ENCODE measurements at regions not wholly inside any gene's neighbourhood (a gene's known extent, or its start where the extent isn't known, plus 50 kb on each side); places are given as distances from the start of the nearest gene placed in this dataset.

DNA sequence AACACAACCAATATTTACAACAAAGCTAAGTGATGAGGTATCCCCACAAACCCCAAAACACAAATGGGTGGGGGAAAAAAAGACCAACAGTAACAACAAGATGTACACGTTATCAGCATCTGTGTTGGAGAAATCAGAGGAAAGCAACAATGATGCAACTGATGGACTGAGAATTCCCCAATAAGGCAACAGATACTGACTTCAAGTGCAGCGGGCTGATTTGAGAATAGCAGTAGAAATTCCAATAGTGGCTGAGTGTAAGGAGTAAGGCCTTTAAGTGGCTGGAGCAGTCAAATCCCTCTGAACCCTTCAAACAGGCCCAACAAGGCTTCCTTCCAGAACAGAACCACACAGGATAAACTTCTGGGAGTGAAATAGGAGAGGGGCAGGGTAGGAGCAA lies 97.6 kb downstream of the TM2D1 start:
- Mint-ChIP-seq H3K27me3 (ENCODE audit: low read depth) (peaks cover 11% of the 10 kb centered on the region), H3K27ac (no peak overlapping the region), H3K4me1 (ENCODE audit: low read depth) (no peaks in the 10 kb centered on the region), H3K9me3 (no peaks in the 10 kb centered on the region), H3K4me3 (no peak overlapping the region), H3K36me3 (ENCODE audit: low read depth) (no peaks in the 10 kb centered on the region)
- no peak for DNase-seq (ENCODE audit: low spot score)

DNA sequence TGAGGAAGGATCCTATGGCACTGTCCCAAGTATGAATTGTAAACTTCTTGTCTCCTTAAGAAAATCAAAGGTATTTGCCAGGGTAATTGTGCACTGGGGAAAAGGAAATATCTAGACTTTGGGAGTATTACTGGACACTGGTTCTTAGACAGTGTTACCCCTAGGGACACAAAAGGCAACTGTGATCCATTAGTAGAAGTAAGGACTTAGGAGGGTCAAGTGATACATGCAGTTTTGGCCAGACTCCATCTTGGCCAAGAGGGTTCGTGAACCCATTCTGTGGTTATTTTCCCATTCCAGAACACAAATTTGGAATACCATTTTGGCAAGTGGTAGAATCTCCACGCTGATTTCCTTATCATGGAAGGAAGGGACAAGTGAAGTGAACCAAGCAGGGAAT lies 98.1 kb downstream of the TM2D1 start:
- H3K4me3 Mint-ChIP-seq, result no peak overlapping the region
- H3K27me3 Mint-ChIP-seq (ENCODE audit: low read depth), result peaks cover 11% of the 10 kb centered on the region
- no peaks in the 10 kb centered on the region for H3K9me3 Mint-ChIP-seq
- H3K27ac Mint-ChIP-seq, result no peak overlapping the region
- no peak for DNase-seq (ENCODE audit: low spot score)
- H3K4me1 Mint-ChIP-seq (ENCODE audit: low read depth), result no peaks in the 10 kb centered on the region
- H3K36me3 Mint-ChIP-seq (ENCODE audit: low read depth), result no peaks in the 10 kb centered on the region

DNA sequence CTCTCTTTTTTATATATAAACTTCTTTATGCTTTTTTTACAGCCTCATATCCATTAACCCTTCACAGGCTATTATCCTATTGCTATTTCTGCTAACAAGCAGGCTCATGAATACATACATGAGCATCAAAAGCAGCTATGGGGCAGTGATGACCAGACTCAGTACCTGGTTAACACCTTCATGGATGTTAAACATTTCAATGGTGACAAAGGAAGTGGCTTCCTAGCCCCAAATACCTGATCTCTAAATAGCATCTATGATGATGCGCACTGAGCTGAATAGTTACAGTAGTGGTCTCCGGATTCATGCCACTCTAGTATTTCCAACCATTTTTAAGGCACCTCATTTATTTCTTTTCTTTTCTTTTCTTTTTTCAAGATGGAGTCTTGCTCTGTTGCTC lies 101.1 kb downstream of the TM2D1 start:
- Mint-ChIP-seq H3K4me3 (no peak overlapping the region), H3K27ac (no peak overlapping the region), H3K9me3 (no peaks in the 10 kb centered on the region)

GRCh38 chr1:61620536-61620935 lies 104.4 kb downstream of the TM2D1 start:
- Mint-ChIP-seq H3K27me3 (ENCODE audit: low read depth) (peaks cover 7% of the 10 kb centered on the region), H3K9me3 (no peaks in the 10 kb centered on the region), H3K4me1 (ENCODE audit: low read depth) (no peaks in the 10 kb centered on the region), H3K36me3 (ENCODE audit: low read depth) (no peaks in the 10 kb centered on the region), H3K27ac (no peak overlapping the region), H3K4me3 (no peak overlapping the region)
- no peak for DNase-seq (ENCODE audit: low spot score)

More for the DNA sequence above, 101.1 kb downstream of the TM2D1 start:
- no peaks in the 10 kb centered on the region for H3K36me3 Mint-ChIP-seq (ENCODE audit: low read depth)
- H3K4me1 Mint-ChIP-seq (ENCODE audit: low read depth), result no peaks in the 10 kb centered on the region
- DNase-seq (ENCODE audit: low spot score), result no peak
- H3K27me3 Mint-ChIP-seq (ENCODE audit: low read depth), result peaks cover 12% of the 10 kb centered on the region

- H3K36me3 Mint-ChIP-seq (ENCODE audit: low read depth), result no peaks in the 10 kb centered on the region
- H3K9me3 Mint-ChIP-seq, result no peaks in the 10 kb centered on the region
- H3K4me1 Mint-ChIP-seq (ENCODE audit: low read depth), result no peaks in the 10 kb centered on the region
- no peak for DNase-seq (ENCODE audit: low spot score)
- H3K4me3 Mint-ChIP-seq, result no peak overlapping the region
- H3K27ac Mint-ChIP-seq, result no peak overlapping the region
- H3K27me3 Mint-ChIP-seq (ENCODE audit: low read depth), result peaks cover 7% of the 10 kb centered on the region
These were observed 106.2 kb downstream of the TM2D1 start for GRCh38 chr1:61618755-61619154.

DNA sequence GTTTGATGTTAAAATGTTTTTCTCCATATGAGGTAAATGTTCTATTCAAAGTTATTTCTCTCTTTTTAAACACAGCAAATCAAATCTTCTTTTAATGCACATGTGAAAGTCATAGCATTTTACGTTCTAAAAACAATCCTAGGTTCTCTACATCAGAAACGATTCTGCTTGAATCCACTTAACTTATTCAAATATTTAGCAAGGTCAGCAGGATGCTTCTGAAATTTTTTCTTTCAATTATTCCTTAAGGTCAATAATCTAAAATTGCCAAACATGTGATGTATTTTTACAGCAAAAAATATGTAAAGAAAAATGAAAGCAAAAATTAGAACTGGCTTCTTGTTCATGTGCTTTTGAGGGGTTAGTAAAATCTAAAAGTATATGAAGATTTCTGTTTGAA lies 106.7 kb downstream of the TM2D1 start:
- Mint-ChIP-seq H3K4me3 (no peak overlapping the region), H3K36me3 (ENCODE audit: low read depth) (no peaks in the 10 kb centered on the region), H3K4me1 (ENCODE audit: low read depth) (no peaks in the 10 kb centered on the region), H3K27me3 (ENCODE audit: low read depth) (peaks cover 4% of the 10 kb centered on the region), H3K9me3 (no peaks in the 10 kb centered on the region), H3K27ac (no peak overlapping the region)
- DNase-seq (ENCODE audit: low spot score), result no peak

DNA sequence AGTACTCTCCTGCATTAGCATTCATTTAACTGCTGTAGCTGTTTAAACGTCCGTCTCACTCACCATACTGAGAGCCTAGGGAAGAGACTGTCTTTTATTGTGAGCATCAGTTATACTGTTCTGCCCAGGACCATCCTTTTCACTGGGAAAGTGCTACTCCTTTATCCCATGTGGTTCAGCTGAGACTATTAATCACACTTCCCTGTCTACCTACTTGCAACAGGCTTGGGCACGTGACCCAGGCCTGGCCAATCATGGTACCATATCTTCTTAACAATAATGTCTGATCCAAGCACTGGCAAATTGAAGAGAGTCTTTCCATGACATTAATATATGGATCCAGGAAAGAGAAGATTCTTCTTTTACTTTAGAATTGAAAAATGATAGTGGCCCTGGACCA lies 108.1 kb downstream of the TM2D1 start:
- peaks cover 4% of the 10 kb centered on the region for H3K27me3 Mint-ChIP-seq (ENCODE audit: low read depth)
- no peaks in the 10 kb centered on the region for H3K36me3 Mint-ChIP-seq (ENCODE audit: low read depth)
- no peaks in the 10 kb centered on the region for H3K4me1 Mint-ChIP-seq (ENCODE audit: low read depth)
- H3K27ac Mint-ChIP-seq, result no peak overlapping the region
- H3K9me3 Mint-ChIP-seq, result no peaks in the 10 kb centered on the region
- no peak for DNase-seq (ENCODE audit: low spot score)
- no peak overlapping the region for H3K4me3 Mint-ChIP-seq

- no peak overlapping the region for H3K4me3 Mint-ChIP-seq
- H3K27ac Mint-ChIP-seq, result no peak overlapping the region
- no peaks in the 10 kb centered on the region for H3K27me3 Mint-ChIP-seq (ENCODE audit: low read depth)
- H3K4me1 Mint-ChIP-seq (ENCODE audit: low read depth), result no peaks in the 10 kb centered on the region
- H3K36me3 Mint-ChIP-seq (ENCODE audit: low read depth), result no peaks in the 10 kb centered on the region
- no peaks in the 10 kb centered on the region for H3K9me3 Mint-ChIP-seq
- DNase-seq (ENCODE audit: low spot score), result no peak
These were observed 112.3 kb downstream of the TM2D1 start for GRCh38 chr1:61612602-61613001.

DNA sequence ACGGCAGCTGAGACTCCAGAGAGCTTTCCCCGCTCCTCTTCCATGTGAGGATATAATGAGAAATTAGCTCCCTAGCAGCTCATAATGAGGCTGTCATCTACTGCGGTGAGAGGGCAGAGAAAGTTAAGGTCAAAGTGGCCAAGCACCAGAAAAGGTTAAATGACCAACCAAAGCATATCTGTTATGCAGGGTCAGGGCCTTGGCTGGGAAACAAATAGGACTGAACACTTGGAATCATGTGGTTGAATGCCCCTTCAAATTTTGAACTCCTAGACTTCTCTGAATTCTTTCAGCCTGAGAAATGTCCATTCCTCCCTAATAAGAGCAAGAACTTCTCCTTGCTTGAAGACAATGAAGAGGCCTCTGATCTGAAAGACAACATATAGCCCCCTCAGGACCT lies 115.9 kb downstream of the TM2D1 start:
- Mint-ChIP-seq H3K27ac (no peak overlapping the region), H3K4me1 (ENCODE audit: low read depth) (no peaks in the 10 kb centered on the region), H3K4me3 (no peak overlapping the region), H3K27me3 (ENCODE audit: low read depth) (no peaks in the 10 kb centered on the region), H3K36me3 (ENCODE audit: low read depth) (no peaks in the 10 kb centered on the region), H3K9me3 (no peaks in the 10 kb centered on the region)
- no peak for DNase-seq (ENCODE audit: low spot score)

DNA sequence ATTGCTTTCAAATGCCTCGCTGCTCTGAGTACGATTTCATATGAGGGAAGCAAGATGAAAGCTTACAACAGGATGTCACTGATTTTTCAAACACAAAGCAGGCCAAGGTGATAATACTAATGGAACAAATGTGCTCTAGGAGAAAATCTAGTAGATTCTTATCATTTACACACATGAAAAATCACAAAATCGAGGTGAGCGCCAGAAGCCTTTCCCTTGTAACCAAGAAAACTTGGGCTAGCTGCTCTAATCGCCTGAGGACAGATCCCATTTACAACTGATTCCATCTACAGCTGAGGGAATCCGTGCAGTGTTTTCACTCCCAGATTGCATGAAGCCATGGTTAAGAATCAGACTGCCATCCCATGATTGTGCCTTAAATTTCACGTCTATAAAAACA lies 117.5 kb downstream of the TM2D1 start:
- no peaks in the 10 kb centered on the region for H3K27me3 Mint-ChIP-seq (ENCODE audit: low read depth)
- no peak for DNase-seq (ENCODE audit: low spot score)
- H3K27ac Mint-ChIP-seq, result no peak overlapping the region
- H3K9me3 Mint-ChIP-seq, result no peaks in the 10 kb centered on the region
- H3K4me1 Mint-ChIP-seq (ENCODE audit: low read depth), result no peaks in the 10 kb centered on the region
- no peaks in the 10 kb centered on the region for H3K36me3 Mint-ChIP-seq (ENCODE audit: low read depth)
- H3K4me3 Mint-ChIP-seq, result no peak overlapping the region

- no peaks in the 10 kb centered on the region for H3K4me1 Mint-ChIP-seq (ENCODE audit: low read depth)
- H3K9me3 Mint-ChIP-seq, result no peaks in the 10 kb centered on the region
- no peak for DNase-seq (ENCODE audit: low spot score)
- no peak overlapping the region for H3K4me3 Mint-ChIP-seq
- H3K36me3 Mint-ChIP-seq (ENCODE audit: low read depth), result no peaks in the 10 kb centered on the region
- no peaks in the 10 kb centered on the region for H3K27me3 Mint-ChIP-seq (ENCODE audit: low read depth)
- H3K27ac Mint-ChIP-seq, result no peak overlapping the region
These were observed 118.3 kb downstream of the TM2D1 start for GRCh38 chr1:61606448-61607312.

DNA sequence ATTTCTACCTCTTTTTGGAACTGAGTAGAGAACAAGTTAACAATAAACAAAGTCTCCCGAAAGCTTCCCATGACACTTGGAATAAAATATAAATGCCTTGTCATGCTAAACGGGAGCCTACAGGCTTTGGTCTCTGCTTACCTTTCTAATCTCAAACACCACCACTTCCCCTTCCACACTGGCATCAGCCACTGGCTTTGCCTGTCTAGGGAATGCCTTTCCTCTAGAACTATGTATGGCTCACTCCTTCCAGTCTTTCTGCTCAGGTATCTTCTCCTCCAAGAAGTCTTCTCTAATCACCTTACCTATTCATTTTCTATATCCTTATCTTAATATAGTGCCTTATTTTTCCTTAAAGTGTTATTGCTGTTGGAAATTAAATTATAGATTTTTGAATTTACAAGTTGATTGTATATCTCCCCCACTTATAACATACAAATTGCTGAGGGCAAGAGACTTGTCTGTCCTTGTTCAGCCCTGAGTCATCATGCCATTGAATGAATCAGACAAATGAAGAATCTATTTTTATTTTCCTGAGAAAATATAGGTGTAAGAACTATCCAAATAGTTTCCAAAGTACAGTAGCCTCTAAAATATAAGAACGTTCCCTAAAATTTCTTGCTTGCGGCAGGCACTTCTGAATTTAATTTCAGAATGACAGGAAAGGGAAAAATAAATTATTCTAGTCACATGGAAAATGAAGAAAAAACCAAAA lies 119.2 kb downstream of the TM2D1 start:
- no peaks in the 10 kb centered on the region for H3K9me3 Mint-ChIP-seq
- no peak for DNase-seq (ENCODE audit: low spot score)
- H3K4me1 Mint-ChIP-seq (ENCODE audit: low read depth), result no peaks in the 10 kb centered on the region
- no peaks in the 10 kb centered on the region for H3K27me3 Mint-ChIP-seq (ENCODE audit: low read depth)
- H3K27ac Mint-ChIP-seq, result no peak overlapping the region
- no peaks in the 10 kb centered on the region for H3K36me3 Mint-ChIP-seq (ENCODE audit: low read depth)
- H3K4me3 Mint-ChIP-seq, result no peak overlapping the region

DNA sequence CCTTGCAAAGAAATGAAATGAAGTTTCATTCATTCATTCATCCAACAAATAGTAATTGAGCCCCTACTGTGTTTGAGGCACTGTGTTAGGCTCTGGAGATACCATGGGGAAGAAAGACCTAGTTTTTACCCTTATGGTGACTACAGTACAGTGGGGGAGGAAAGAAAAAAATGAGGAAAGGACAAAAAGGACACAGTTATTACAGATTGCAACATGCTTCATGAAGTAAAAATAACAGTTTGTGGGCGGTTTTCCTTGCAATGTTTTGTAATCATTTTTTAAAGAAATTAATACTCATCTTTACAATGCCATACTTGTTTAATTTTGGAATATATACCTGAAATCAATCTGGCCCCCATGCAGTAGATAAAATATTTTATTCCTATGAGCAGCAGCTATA lies 120.3 kb downstream of the TM2D1 start:
- Mint-ChIP-seq H3K4me3 (no peak overlapping the region), H3K27ac (no peak overlapping the region), H3K27me3 (ENCODE audit: low read depth) (no peaks in the 10 kb centered on the region), H3K4me1 (ENCODE audit: low read depth) (no peaks in the 10 kb centered on the region), H3K9me3 (no peaks in the 10 kb centered on the region), H3K36me3 (ENCODE audit: low read depth) (no peaks in the 10 kb centered on the region)
- DNase-seq (ENCODE audit: low spot score), result no peak

GRCh38 chr1:61604261-61604660 lies 120.7 kb downstream of the TM2D1 start:
- Mint-ChIP-seq H3K9me3 (no peaks in the 10 kb centered on the region), H3K27ac (no peak overlapping the region), H3K36me3 (ENCODE audit: low read depth) (no peaks in the 10 kb centered on the region), H3K4me3 (no peak overlapping the region), H3K27me3 (ENCODE audit: low read depth) (no peaks in the 10 kb centered on the region), H3K4me1 (ENCODE audit: low read depth) (no peaks in the 10 kb centered on the region)
- DNase-seq (ENCODE audit: low spot score), result no peak

Data from T-helper 2 cell treated with Interferon-gamma antibody and Interleukin-4, amounts not matched to agents 5 μg/mL and 100 μg/mL, for 36 hours (primary cell).